HG03457 (cell line): ENCODE measurements at regions not wholly inside any gene's neighbourhood (a gene's known extent, or its start where the extent isn't known, plus 50 kb on each side); places are given as distances from the start of the nearest gene placed in this dataset.

Experiments used
- ATAC-seq: cut with Tn5 transposase; IDR thresholded peaks from one replicate; pipeline ENCODE4 v1.9.1; 2021; ENCODE audit warnings: moderate number of reproducible peaks; ENCODE audit not compliant: unreplicated experiment

- no peak for ATAC-seq
Observed at GRCh38 chr3:83734656-83735055, 1224.1 kb upstream of the CADM2 start.

DNA sequence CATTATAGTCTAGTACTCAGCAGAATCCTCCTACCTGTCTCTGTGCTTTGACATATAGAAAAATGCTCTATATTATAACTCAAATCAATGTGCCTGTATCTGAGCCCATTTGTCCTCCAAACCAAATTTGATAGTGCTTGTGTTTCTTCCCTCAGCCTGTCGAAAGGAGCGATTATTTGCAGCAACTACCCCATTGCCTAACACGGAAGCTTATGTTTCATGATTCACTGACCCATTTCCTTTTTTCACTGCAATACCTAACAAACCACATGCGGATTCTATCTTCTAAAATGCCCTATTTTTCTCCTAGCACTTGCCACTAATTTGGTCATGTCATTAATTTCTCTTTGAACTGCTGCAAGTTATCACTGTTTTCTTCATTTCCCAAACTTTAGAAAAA, 1220.6 kb upstream of the CADM2 start:
- no peak for ATAC-seq

- no peak for ATAC-seq
Observed at GRCh38 chr3:83740504-83740903, 1218.3 kb upstream of the CADM2 start.

GRCh38 chr3:83765956-83766355, 1192.8 kb upstream of the CADM2 start:
- ATAC-seq = no peak

DNA sequence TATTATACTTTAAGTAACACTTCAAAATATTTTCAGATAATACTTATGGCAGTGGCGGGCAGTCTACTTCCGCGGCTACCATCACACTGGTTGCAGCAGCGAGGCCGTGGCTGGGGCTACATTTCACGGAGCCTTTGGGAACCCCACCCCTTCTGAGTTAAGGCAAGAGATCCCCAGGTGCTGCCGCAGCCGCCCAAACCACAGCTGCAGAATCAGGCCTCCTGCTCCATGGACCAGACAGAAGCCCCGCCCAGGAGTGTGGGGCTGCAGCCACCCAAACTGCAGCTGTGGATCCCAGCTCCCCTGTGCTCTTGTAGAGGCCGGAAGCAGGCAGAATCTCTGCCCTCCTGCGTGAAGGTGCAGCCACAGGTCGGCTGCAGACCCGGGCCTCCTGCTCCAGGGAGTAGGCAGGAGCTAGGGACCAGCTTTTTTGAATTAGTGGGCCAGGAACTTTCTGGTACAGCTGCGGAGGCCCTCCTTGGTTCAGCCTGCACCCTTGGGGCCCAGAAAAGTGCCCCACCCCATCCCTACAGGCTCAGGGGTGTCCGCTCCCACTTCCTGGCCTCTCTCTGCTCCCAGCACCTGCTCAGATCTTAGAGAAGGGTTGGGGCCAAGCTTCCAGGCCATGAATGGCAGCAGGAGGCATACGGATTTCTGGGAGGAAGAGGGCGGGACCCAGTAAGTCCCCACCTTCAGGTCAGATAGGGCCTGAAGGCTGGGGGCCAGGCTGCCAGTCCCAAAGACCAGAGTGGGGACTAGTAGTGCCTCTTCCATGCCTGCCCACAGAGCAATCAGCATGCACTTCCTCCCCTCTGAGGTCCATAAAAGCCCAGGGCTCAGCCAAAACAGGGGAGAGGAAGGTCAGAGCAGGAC, 1188.8 kb upstream of the CADM2 start:
- ATAC-seq = no peak

DNA sequence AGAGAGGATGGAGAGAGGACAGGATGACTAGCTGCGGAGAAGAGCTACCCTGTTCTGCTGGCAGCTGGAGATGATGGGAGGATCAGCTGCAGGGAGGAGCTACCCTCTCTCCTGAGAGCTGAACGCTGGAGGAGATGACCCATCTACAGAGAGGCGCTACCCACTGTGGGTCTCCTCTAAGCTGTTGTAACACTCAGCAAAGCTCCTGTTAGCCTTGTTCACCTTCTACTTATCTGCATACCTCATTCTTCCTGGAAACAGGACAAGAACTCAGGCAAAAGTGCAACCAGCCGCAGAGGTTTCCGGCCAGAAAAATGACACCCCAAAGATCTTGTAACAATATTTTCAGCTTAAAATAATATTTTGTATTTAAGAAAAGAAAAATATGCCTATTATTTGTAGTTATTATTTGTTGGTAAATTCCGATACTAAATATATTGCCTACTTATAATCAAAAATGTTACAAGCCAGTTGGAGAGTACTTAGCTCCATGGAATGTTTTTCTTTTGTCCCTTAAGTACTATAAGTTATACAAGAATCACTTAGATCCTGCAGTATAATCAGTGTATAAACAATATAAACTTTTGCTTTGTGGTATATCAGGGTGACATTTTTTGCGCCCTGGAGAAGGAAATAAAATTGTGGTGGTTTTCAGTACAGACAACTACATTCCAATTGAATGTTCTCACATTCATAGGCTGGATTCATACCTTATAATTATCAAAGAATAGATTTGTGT, 1188.0 kb upstream of the CADM2 start:
- ATAC-seq = no peak

GRCh38 chr3:83802801-83803200, 1156.0 kb upstream of the CADM2 start:
- no peak for ATAC-seq

DNA sequence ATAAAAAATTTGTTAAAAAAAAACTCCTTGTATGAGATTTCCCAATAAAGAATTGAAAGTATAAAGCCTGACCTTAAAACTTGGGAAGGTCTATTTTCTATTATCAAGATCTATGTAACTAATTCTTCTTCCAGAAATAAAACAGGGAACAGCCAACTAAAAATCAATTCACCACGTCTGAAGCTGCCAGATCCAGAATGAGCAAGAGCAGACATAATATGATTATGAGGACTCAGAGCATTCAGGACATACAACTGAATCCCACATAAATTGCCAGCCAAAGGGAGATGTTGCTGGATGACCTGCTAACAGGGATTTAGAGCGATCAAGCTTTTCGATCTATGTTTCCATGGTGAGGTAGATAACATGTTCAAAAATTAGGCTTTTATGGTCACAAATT, 1151.3 kb upstream of the CADM2 start:
- no peak for ATAC-seq

GRCh38 chr3:83813176-83813575, 1145.6 kb upstream of the CADM2 start:
- no peak for ATAC-seq

- ATAC-seq = no peak
Observed at GRCh38 chr3:83816653-83817052, 1142.1 kb upstream of the CADM2 start.

GRCh38 chr3:83821506-83821905, 1137.3 kb upstream of the CADM2 start:
- no peak for ATAC-seq

DNA sequence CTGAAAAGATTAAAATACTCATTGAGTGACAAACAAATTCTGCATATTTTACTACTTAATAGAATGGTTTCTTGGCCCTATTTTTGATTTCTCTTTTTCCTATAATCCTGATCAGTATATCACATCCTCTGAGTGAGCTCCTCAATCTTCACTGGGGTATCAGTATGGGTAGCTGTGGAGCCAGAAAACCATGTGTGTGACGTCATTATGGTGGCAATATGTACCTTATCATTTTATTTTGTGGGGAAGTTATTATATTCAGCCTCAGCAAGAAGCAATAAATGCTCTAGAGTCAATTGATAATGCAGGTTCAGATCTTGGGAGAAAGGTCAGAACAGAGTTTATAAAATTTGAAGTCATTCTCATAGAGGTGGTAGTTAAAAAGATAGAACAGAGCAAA, 1135.7 kb upstream of the CADM2 start:
- ATAC-seq = no peak

DNA sequence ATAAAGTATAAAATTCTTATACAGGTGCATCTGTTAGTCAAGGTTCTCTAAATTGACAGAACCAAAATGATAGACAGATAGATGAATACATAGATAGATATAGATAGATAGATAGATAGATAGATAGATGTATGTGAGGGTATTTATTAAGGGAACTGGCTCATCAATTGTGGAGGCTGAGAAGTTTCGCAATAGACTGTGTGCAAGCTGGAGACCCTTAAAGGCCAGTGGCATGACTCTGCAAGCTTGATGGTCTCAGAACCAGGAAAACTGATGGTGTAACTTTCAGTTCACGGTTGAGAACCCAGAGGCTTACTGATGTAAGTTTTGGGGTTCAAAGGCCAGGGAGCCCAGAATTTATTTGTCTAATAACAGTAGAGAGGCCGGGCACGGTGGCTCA, 1123.7 kb upstream of the CADM2 start:
- ATAC-seq = no peak

- ATAC-seq = no peak
Observed at GRCh38 chr3:83842511-83842910, 1116.3 kb upstream of the CADM2 start.

- no peak for ATAC-seq
Observed at GRCh38 chr3:83843716-83844115, 1115.1 kb upstream of the CADM2 start.

- no peak for ATAC-seq
Observed at GRCh38 chr3:83849106-83849730, 1109.6 kb upstream of the CADM2 start.

DNA sequence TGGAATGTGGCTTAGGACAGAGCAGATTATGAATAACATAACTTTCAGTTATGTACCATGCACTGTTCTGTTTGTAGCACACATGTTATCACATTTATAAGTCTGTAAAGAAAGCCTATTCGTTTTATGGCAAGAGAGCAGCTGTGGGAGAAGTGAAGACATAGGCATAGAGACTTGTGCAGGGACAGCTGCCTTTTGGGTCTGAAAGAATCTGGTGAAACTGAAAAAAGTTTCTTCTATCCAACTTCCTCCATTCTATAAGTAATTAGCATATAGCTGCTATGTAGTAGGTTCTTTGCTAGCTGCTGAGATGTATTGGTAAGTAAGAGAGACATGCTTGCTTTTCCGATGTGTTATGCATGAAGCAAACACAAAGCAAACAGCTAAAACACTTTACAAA, 1095.4 kb upstream of the CADM2 start:
- ATAC-seq = no peak

DNA sequence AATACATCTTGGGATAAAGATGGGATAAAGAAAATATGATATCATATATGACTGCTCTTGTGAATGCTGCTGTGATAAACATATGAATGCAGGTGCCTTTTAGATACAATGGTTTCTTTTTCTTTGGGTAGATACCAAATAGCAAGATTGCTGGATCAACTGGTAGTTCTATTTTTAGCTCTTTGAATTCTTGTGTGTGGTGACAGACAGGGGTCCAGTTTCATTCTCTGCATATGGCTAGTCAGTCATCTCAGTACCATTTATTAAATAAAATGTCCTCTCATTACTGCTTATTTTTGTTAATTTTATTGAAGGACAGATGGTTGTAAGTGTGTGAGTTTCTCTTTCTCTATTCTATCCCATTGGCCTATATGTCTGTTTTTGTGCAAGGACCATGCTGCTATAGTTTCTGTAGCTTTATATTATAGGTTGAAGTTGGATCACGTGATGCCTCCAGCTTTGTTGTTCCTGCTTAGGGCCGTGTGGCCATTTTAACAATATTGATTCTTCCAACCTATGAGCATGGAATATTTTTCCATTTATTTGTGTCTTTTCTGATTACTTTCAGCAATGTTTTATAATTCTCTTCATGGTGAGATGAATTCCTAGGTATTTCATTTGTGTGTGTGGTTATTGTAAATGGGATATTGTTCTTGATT, 1089.8 kb upstream of the CADM2 start:
- ATAC-seq = no peak

DNA sequence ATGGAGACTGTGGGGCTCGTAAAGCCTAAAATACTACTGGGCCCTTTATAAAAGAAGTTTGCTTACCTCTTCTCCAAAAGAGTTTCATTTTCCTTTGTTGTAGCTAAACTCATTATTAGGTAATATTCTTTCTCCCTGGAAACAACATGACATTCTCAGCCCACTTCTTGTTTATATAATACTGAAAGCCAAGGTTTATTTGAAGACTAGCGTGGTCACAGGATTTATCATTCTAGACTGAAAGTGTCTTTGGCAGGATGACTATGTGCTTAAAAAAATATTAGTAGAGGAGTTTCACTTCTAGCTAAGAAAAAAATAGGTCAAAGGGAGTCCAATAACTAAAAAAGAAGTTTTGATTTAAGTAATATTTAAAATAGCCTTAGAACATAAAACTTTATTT, 1085.2 kb upstream of the CADM2 start:
- ATAC-seq = no peak

DNA sequence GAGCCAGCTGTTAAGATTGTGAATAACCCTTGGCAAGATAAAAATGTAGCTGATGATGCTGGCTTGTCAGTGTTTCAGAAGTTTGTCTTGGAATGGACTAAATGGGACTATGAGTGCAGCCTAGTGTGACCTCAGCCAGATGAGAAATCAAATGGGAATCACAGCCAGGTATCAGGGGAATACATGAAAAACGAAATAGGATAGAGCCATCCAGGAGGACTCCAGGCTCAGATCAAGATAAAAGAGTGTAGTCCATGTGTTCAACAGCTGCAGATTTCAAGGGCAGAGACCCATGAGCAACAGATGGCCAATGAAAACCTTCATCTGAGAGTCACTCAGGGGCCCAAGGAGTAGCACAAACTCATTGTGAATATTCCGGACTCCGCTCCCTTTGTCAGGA, 1080.9 kb upstream of the CADM2 start:
- ATAC-seq = no peak

DNA sequence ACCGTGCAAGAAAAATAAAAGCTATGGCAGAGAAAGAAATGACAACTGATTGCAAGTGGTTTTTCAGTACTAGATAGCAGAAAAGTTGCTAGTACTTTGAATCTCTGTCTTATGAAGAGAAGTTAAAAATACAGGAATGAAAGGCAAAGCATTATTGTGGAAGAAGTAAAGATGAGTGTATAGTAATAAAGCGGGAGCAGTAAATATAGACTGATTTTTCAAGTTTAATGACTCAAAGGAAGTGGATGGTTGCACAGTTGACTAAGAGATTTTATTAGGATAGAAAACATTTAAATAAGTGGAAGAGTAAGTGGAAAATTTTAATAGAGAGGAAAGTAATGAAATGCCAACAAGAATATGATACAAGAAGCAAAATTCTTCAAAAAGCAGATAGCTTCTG, 1076.1 kb upstream of the CADM2 start:
- ATAC-seq = no peak
